ENCODE measurements at regions not wholly inside any gene's neighbourhood (a gene's known extent, or its start where the extent isn't known, plus 50 kb on each side); places are given as distances from the start of the nearest gene placed in this dataset.

GRCh38 chr1:199843861-199844260 is 183.6 kb upstream of the NR5A2 start:
- intact Hi-C loops (cut with DNase I) = no loop called here
- TF ChIP-seq CTCF (IDR thresholded peaks at IDR 0.05) = no peak

GRCh38 chr1:199847021-199847420 is 180.5 kb upstream of the NR5A2 start:
- H3K4me3 ChIP-seq = no peak overlapping the region
- no peak for ATAC-seq
- no peak for TF ChIP-seq CTCF (IDR thresholded peaks at IDR 0.05)
- H3K4me1 ChIP-seq = no peaks in the 10 kb centered on the region
- intact Hi-C loops (cut with DNase I) = no loop called here
- H3K27ac ChIP-seq = no peak overlapping the region
- no peak for DNase-seq
- no peaks in the 10 kb centered on the region for H3K36me3 ChIP-seq
- H3K27me3 ChIP-seq = no peaks in the 10 kb centered on the region
- no peaks in the 10 kb centered on the region for H3K9me3 ChIP-seq

More at GRCh38 chr1:199843861-199844260, 183.6 kb upstream of the NR5A2 start:
- DNase-seq (no peak), ATAC-seq (no peak)
- Histone ChIP-seq H3K9me3 (no peaks in the 10 kb centered on the region), H3K4me1 (no peaks in the 10 kb centered on the region), H3K36me3 (no peaks in the 10 kb centered on the region), H3K27me3 (no peaks in the 10 kb centered on the region), H3K27ac (no peak overlapping the region), H3K4me3 (no peak overlapping the region)

- ATAC-seq (no peak), DNase-seq (no peak)
- no peaks in the 10 kb centered on the region for H3K9me3 ChIP-seq
- intact Hi-C loops (cut with DNase I) = no loop called here
- no peaks in the 10 kb centered on the region for H3K27me3 ChIP-seq
- H3K27ac ChIP-seq = no peak overlapping the region
- no peaks in the 10 kb centered on the region for H3K4me1 ChIP-seq
- H3K36me3 ChIP-seq = no peaks in the 10 kb centered on the region
- no peak overlapping the region for H3K4me3 ChIP-seq
- TF ChIP-seq CTCF (IDR thresholded peaks at IDR 0.05) = no peak
Observed at GRCh38 chr1:199851439-199852140, 175.9 kb upstream of the NR5A2 start.

- H3K36me3 ChIP-seq = no peaks in the 10 kb centered on the region
- no peak overlapping the region for H3K27ac ChIP-seq
- no peak for DNase-seq
- H3K4me1 ChIP-seq = peaks cover 3% of the 10 kb centered on the region
- H3K9me3 ChIP-seq = no peaks in the 10 kb centered on the region
- H3K27me3 ChIP-seq = no peaks in the 10 kb centered on the region
- no peak overlapping the region for H3K4me3 ChIP-seq
- intact Hi-C loops (cut with DNase I) = no loop called here
- no peak for ATAC-seq
- TF ChIP-seq CTCF (IDR thresholded peaks at IDR 0.05) = no peak
Observed at GRCh38 chr1:199854686-199855321, 172.7 kb upstream of the NR5A2 start.

- ATAC-seq = no peak
- no peaks in the 10 kb centered on the region for H3K9me3 ChIP-seq
Observed at GRCh38 chr1:199855580-199855979, 171.9 kb upstream of the NR5A2 start.

More at GRCh38 chr1:199855580-199855979, 171.9 kb upstream of the NR5A2 start:
- H3K36me3 ChIP-seq = no peaks in the 10 kb centered on the region
- H3K4me3 ChIP-seq = no peak overlapping the region
- no peak for TF ChIP-seq CTCF (IDR thresholded peaks at IDR 0.05)
- DNase-seq = no peak
- intact Hi-C loops (cut with DNase I) = no loop called here
- H3K4me1 ChIP-seq = peaks cover 3% of the 10 kb centered on the region
- no peak overlapping the region for H3K27ac ChIP-seq
- no peaks in the 10 kb centered on the region for H3K27me3 ChIP-seq

Measured in upper lobe of right lung (tissue), 1 donor.